Kidney (tissue), 13 donors: ENCODE measurements at regions not wholly inside any gene's neighbourhood (a gene's known extent, or its start where the extent isn't known, plus 50 kb on each side); places are given as distances from the start of the nearest gene placed in this dataset.
A peak's percentile ranks its signal among the peaks of the same experiment; 100 is the strongest.

Experiments
- DNase-seq, 5 donors: peaks; one replicate each; pipeline ENCODE4 v3.0.0-alpha.2; 2013 to 2020
- FAIRE-seq: peaks from 2 replicates; lab custom pipeline; 2012; peaks lifted over from hg19 to GRCh38; lab: Jason Lieb, UNC
- H3K27ac ChIP-seq, 2 donors: one replicate each; pipeline ENCODE4 v1.7.0; 2013; ENCODE audit warnings: low read depth in 2 of 2, low read length in 2 of 2, inconsistent platforms in 1 of 2
- H3K27me3 ChIP-seq: one replicate; pipeline ENCODE4 v1.7.1; 2013; ENCODE audit warnings: low read length, inconsistent platforms; ENCODE audit not compliant: control insufficient read depth, insufficient read depth
- H3K36me3 ChIP-seq, 3 donors: one replicate each; pipeline versions ENCODE4 v1.7.0 to v1.7.1; 2013; ENCODE audit warnings: low read length in 3 of 3, control low read depth in 1 of 3, inconsistent platforms in 1 of 3; ENCODE audit not compliant: insufficient read depth in 3 of 3, control insufficient read depth in 2 of 3
- H3K4me1 ChIP-seq, 3 donors: one replicate each; pipeline versions ENCODE4 v1.7.0 to v1.7.1; 2013; ENCODE audit warnings: low read length in 3 of 3, inconsistent platforms in 1 of 3, low read depth in 1 of 3; ENCODE audit not compliant: control insufficient read depth in 2 of 3, insufficient read depth in 2 of 3
- H3K4me3 ChIP-seq, 3 donors: one replicate each; pipeline versions ENCODE4 v1.7.0 to v1.8.1; 2013; ENCODE audit warnings: low read length in 3 of 3, control low read depth in 1 of 3, inconsistent platforms in 1 of 3
- H3K9ac ChIP-seq, 3 donors: one replicate each; pipeline versions ENCODE4 v1.7.0 to v1.7.1; 2013; ENCODE audit warnings: low read length in 3 of 3, control low read depth in 1 of 3, inconsistent platforms in 1 of 3
- H3K9me3 ChIP-seq, 3 donors: one replicate each; pipeline versions ENCODE4 v1.7.0 to v1.7.1; 2013; ENCODE audit warnings: low read length in 3 of 3, control low read depth in 1 of 3, inconsistent platforms in 1 of 3; ENCODE audit not compliant: control insufficient read depth in 2 of 3, insufficient read depth in 1 of 3
- CTCF ChIP-seq: IDR thresholded peaks from 3 replicates; pipeline ENCODE4 v1.5.1; 2012; ENCODE audit warnings: mild to moderate bottlenecking, moderate library complexity, borderline replicate concordance; ENCODE audit not compliant: insufficient read depth; ENCODE audit errors: extremely low read depth
- intact Hi-C: fragments of 100-400 bp; cut with DNase I; formaldehyde crosslinking; loops from one replicate; pipeline ENCODE4 v1.11.1; 2022
- donor health status: control.
- donor health status: control.
- donor health status: control.
- donor health status: control.
- donor health status: control.
- donor health status: DM: yes; HTN: yes; CAD: no.
- donor health status: Normal renal cell carcinoma (clear cell type).

- H3K4me3 ChIP-seq = no peak overlapping the region
- H3K9me3 ChIP-seq = no peaks in the 10 kb centered on the region
- FAIRE-seq (no peak), DNase-seq (no peak)
- H3K4me1 ChIP-seq = no peaks in the 10 kb centered on the region
- no peak for TF ChIP-seq CTCF
- no peak overlapping the region for H3K9ac ChIP-seq
- no peak overlapping the region for H3K27ac ChIP-seq
- intact Hi-C loops = no loop called here
- H3K36me3 ChIP-seq = no peaks in the 10 kb centered on the region
- H3K27me3 ChIP-seq = no peaks in the 10 kb centered on the region
These were observed 350.6 kb downstream of the SH3GL2 start for GRCh38 chr9:17929506-17929905.

GRCh38 chr9:17930071-17930470 lies 351.2 kb downstream of the SH3GL2 start:
- Histone ChIP-seq H3K9me3 (no peaks in the 10 kb centered on the region), H3K36me3 (no peaks in the 10 kb centered on the region), H3K27me3 (no peaks in the 10 kb centered on the region), H3K27ac (no peak overlapping the region), H3K4me3 (no peak overlapping the region), H3K9ac (no peak overlapping the region), H3K4me1 (no peaks in the 10 kb centered on the region)
- FAIRE-seq (no peak), DNase-seq (no peak)
- no peak for TF ChIP-seq CTCF
- intact Hi-C loops = no loop called here

- Histone ChIP-seq H3K27ac (no peak overlapping the region), H3K9ac (no peak overlapping the region), H3K27me3 (no peaks in the 10 kb centered on the region), H3K4me1 (no peaks in the 10 kb centered on the region), H3K36me3 (no peaks in the 10 kb centered on the region), H3K9me3 (no peaks in the 10 kb centered on the region), H3K4me3 (no peak overlapping the region)
- TF ChIP-seq CTCF = no peak
- intact Hi-C loops = no loop called here
- DNase-seq = no peak
- FAIRE-seq = no peak
These were observed 357.5 kb downstream of the SH3GL2 start for GRCh38 chr9:17936365-17936764.

GRCh38 chr9:17938035-17938655 lies 359.3 kb downstream of the SH3GL2 start:
- FAIRE-seq = no peak
- no peaks in the 10 kb centered on the region for H3K9me3 ChIP-seq
- intact Hi-C loops = no loop called here
- no peaks in the 10 kb centered on the region for H3K36me3 ChIP-seq
- TF ChIP-seq CTCF = no peak
- no peaks in the 10 kb centered on the region for H3K4me1 ChIP-seq
- DNase-seq = peak in 1 of 5 donors; percentile 5
- H3K9ac ChIP-seq = no peak overlapping the region
- H3K27ac ChIP-seq = no peak overlapping the region
- no peak overlapping the region for H3K4me3 ChIP-seq
- H3K27me3 ChIP-seq = no peaks in the 10 kb centered on the region
